ENCODE measurements at regions not wholly inside any gene's neighbourhood (a gene's known extent, or its start where the extent isn't known, plus 50 kb on each side); places are given as distances from the start of the nearest gene placed in this dataset.
A peak's percentile ranks its signal among the peaks of the same experiment; 100 is the strongest.
"Not testable (repeated sequence)": the region's sequence is repeated elsewhere in the genome, so short reads cannot be mapped to it uniquely, and the experiment has no call there.

DNA sequence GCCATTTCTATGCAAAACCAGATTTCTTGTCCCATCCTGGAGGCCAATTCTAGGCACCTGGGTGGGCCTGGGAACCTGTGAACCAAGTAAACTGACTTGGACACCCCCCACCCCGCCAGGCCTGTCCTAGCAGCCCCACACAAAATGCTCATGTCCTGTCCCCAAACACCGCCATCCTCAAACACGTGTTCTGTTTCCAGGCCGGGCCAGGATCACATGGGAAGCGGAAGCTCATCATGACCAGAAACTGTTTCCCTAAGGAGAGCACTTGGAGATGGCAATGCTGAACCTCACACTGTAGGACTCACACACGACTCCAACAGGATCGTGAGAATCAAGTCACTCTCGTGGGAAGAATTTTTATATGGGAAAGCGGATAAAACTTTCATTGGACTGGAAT lies 78.7 kb upstream of the DRD5 start:
- not testable (repeated sequence) for DNase-seq (ENCODE audit: low read depth, low spot score)

DNA sequence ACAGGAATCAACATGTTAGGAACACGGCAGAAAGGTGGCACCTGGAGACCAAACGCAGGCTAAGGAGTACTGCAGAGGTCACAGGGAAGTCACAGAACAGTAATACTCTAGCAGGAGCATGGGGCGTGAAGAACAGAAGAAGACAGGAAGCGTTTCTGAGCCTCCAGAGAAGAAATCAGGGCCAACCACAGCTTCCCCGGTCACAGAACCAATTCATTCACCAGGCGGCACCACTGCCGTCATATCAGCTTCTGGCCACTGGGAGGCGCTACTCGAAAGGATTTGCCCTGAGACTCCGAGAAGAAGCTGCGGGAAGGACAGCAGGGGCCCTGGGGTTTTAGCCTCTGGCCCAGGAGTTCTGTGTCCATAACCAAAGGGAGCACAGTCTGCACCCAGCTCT lies 78.0 kb upstream of the DRD5 start:
- DNase-seq (ENCODE audit: low read depth, low spot score): peak; percentile 93

DNA sequence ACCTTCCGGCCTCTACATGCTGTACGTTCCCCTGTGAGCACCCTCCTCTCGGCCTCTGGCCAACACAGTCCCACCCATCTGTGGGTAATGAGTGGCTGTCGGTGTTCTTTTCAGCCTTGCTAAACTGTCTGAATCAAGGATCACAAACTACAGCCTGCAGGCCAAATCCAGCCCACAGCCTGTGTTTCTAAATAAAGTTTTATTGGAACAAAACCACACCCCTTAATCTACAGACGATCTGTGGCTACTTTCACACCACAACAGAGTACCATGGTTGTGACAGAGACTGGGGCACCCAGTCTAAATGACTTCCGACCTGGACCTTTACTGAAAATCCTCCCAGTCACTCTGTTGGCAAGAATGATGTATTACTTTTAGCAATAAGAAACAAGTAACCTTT lies 77.3 kb upstream of the DRD5 start:
- DNase-seq (ENCODE audit: low read depth, low spot score): not testable (repeated sequence)

DNA sequence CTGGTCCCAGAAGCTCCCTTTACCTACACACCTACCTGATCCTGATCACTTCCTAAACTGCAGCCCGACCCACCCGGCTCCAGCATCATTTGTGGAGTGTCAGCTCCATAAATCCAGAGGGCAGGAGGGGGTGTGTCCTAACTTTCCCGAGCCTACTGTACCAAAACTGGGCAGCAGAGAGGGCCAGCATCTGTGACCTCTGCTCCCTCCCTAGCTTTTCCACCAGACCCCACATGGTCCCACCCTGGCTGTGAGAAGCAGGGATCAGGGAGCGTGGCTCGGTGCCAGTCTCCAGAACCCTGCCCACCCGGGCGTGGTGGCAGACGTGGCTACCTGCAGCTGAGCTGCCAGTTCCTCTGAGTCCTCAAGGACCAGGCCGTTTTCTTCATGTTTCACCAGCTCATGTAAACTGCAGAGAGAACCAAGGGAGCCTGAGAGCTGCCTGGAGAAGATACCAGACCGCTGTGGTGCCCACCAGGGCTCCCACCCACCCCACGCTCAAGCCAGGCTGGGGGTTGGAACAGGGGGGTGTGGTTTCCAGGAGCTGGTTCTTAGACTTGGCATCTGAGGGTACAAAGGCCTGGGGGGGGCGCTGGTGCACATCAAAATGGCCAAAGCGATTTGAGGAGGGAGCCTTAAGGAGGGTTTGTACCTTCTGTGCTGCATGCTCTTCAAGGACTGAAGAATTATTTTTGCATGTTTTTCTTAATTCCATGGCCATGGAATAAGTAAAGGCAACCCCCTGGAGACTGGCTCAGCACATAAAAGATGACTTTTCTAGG lies 76.7 kb upstream of the DRD5 start:
- no peak for DNase-seq (ENCODE audit: low read depth, low spot score)

DNA sequence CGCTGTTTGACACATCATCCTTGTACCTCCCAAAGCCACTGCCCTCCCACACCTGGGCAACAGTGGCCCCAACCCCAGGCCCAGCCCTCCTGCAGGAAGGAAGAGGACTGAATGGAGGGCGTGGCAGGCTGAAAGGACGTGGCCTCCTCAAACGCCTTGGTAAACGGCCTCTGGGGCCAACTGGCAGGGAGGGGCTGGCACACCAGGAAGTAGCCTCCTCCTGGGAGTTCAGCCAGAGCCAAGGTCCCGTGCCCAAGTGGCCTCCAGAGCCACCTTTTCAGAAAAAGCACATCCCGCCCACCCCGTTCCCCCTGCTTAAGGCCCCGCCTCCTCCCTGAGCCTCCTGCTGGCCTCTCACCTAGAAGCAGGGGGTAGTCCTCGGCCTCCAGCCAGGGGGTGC lies 74.2 kb upstream of the DRD5 start:
- not testable (repeated sequence) for DNase-seq (ENCODE audit: low read depth, low spot score)

DNA sequence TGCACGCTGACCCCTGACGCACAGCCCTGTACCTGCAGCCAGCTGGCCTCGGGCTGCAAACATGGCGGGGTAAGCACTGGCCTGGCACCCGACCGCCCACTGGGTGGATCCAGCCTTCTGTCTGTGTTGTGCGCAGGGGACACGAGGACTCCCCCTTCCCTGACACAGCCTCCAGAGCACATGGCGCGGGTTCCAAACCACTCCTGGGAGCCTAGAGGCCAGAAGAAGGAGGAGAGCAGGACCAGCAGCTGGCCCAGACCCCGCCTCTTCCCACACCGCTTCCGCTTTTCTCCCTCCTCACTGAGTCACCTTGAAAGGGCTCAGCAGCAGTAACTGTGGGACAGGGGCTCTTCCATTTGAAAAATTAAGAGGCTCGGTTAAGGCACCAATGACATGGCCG lies 73.5 kb upstream of the DRD5 start:
- DNase-seq (ENCODE audit: low read depth, low spot score): not testable (repeated sequence)

DNA sequence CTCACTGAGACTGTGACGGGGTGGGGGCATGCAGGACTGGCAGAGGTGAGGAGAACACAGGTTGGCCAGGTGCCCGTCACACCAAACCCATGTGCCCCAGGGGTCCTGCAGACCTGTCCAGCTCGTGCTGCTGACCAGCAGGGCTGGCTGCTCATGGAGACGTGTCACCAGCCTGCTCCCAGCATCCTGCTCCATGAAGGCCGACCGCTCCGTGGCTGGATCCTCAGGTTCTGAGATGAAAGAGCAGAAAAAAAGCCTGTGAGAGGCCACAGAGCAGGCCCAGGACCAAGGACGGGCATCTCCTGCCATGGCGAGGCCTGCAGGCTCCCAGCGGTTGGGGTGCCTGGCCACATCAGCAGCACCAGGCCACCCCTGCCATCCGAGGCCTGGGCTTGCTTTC lies 71.7 kb upstream of the DRD5 start:
- DNase-seq (ENCODE audit: low read depth, low spot score): no peak

DNA sequence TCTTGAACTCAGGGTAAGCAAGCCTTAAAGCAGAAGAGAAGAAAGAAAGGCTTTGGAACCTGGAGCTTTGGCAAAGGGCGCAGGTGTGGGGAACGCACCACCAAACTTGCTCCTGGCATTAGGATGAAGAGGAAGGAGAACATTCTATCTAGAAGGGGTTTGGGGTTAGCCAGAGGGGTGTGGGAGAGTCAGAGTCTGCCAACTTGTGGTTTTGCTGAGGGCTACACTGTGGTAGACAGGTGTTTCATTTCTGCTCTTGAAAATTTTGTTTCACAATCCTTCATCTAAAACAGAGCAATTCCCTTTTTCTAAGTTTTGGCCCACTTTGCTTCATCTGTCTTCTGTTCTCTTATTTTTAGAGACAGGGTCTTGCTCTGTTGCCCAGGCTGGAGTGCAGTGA lies 66.2 kb upstream of the DRD5 start:
- not testable (repeated sequence) for DNase-seq (ENCODE audit: low read depth, low spot score)

DNA sequence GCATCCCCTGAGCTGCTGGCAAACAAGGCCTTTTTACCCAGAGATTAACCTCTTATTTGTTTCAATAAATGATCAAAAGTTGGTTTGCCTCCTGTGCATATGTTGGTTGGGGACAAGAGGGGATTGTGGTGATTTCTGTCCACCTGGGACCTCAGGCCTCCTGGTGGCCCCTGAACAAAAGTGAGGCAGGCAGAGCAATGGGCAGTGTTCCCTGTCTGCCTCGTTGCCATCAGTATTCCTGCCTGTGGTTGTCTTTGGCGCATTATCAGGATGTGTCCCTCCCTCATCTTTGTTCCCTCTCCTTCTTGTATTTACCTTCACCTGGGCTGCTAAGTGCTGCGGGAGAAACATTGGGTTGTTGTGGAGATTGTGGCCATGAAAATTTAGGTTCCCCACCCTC lies 65.3 kb upstream of the DRD5 start:
- DNase-seq (ENCODE audit: low read depth, low spot score): no peak

DNA sequence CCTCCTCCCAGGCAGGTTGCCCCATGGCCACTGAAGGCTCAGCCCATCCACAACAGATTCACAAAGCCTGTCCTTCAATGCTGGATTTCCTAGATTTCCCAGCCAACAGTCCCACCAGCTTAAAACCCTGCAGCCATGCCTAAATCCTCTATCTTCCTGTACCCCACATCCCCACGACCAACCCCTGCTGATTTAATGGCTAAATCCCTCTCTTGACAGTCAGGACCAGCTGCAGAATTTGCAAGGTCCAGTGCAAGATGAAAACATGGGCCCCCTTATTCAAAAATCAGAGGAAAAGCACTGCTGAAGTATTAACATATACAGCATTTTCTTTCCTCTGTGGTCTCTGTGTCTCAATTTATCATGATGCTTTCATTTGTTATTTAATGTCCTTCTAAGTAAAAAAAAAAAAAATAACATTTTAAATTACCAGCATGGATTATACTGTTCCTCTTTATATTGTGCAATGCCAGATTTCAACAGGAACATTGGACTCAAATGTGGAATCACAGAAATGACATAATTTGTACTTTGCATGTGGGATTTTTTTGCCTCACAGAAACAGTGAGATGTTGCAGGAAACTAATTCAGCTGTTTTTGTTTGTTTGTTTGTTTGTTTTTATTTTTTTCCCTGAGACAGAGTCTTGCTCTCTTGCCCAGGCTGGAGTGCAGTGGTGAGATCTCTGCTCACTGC lies 63.0 kb upstream of the DRD5 start:
- DNase-seq (ENCODE audit: low read depth, low spot score): not testable (repeated sequence)

DNA sequence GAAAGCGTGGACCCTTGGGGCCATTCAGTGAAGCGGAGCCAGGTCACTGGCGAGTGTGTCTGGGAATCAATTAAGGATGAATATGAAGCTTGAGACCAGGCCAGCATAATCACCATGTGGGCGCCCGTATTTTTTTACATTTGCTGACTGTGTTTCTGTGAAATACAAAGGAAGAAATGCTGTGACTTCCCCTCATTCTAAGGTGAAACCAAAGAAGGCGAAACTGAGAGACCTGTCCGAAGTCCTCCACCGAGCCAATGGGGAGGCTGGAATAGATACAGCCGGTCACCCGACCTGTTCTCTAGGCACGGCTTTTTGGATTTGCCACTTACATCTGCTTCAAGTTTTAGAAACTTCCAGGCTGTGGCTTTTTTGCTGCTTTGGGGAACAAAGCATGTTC lies 59.3 kb upstream of the DRD5 start:
- not testable (repeated sequence) for DNase-seq (ENCODE audit: low read depth, low spot score)
